Large intestine (tissue), 3 donors: ENCODE measurements at regions not wholly inside any gene's neighbourhood (a gene's known extent, or its start where the extent isn't known, plus 50 kb on each side); places are given as distances from the start of the nearest gene placed in this dataset.

Source experiments
- DNase-seq, 2 donors: peaks; one replicate each; pipeline versions ENCODE4 v3.0.0 to v3.0.0-alpha.2; 2013
- H3K27ac ChIP-seq: one replicate; pipeline ENCODE4 v1.5.1; 2013; ENCODE audit warnings: low read length
- H3K27me3 ChIP-seq: 2 replicates; pipeline ENCODE4 v1.6.1; 2013; ENCODE audit warnings: low read length; ENCODE audit not compliant: control insufficient read depth, insufficient read depth
- H3K36me3 ChIP-seq: 2 replicates; pipeline ENCODE4 v1.6.1; 2013; ENCODE audit warnings: low read length; ENCODE audit not compliant: control insufficient read depth, insufficient read depth
- H3K4me1 ChIP-seq: one replicate; pipeline ENCODE4 v1.6.1; 2013; ENCODE audit warnings: low read length; ENCODE audit not compliant: control insufficient read depth, insufficient read depth
- H3K4me3 ChIP-seq: one replicate; pipeline ENCODE4 v1.5.1; 2013; ENCODE audit warnings: low read length
- H3K9me3 ChIP-seq: one replicate; pipeline ENCODE4 v1.6.1; 2013; ENCODE audit warnings: mild to moderate bottlenecking, low read depth, low read length, moderate library complexity; ENCODE audit not compliant: control insufficient read depth
- WGBS: methylation state at CpG from one replicate; pipeline ENCODE4 v1.1.5; 2013; ENCODE audit warnings: low lambda C conversion rate; ENCODE audit not compliant: insufficient coverage; 5-methylcytosine and 5-hydroxymethylcytosine counted together

- no CpG with 5 or more reads among the region's 4 CpGs for WGBS
- no peaks in the 10 kb centered on the region for H3K36me3 ChIP-seq
- no peaks in the 10 kb centered on the region for H3K4me1 ChIP-seq
- DNase-seq: no peak
- no peaks in the 10 kb centered on the region for H3K27me3 ChIP-seq
- no peak overlapping the region for H3K4me3 ChIP-seq
- H3K9me3 ChIP-seq: peaks cover under 1% of the 10 kb centered on the region
- no peak overlapping the region for H3K27ac ChIP-seq
Observed at GRCh38 chr3:69605867-69606266, 133.4 kb upstream of the MITF start.

- Histone ChIP-seq H3K27me3 (no peaks in the 10 kb centered on the region), H3K4me3 (no peak overlapping the region), H3K27ac (no peak overlapping the region), H3K9me3 (peaks cover 3% of the 10 kb centered on the region), H3K36me3 (no peaks in the 10 kb centered on the region), H3K4me1 (no peaks in the 10 kb centered on the region)
- 100% methylated on average over 1 of the region's 8 CpGs for WGBS
- DNase-seq: no peak
Observed at GRCh38 chr3:69604735-69605450, 134.4 kb upstream of the MITF start.

- no peaks in the 10 kb centered on the region for H3K27me3 ChIP-seq
- H3K27ac ChIP-seq: no peak overlapping the region
- H3K4me3 ChIP-seq: no peak overlapping the region
- no peaks in the 10 kb centered on the region for H3K4me1 ChIP-seq
- H3K36me3 ChIP-seq: no peaks in the 10 kb centered on the region
- peaks cover 3% of the 10 kb centered on the region for H3K9me3 ChIP-seq
- WGBS: no CpG with 5 or more reads among the region's 4 CpGs
- no peak for DNase-seq
Observed at GRCh38 chr3:69602112-69602511, 137.2 kb upstream of the MITF start.

GRCh38 chr3:69594286-69594685 lies 145.0 kb upstream of the MITF start:
- no peak overlapping the region for H3K27ac ChIP-seq
- no peaks in the 10 kb centered on the region for H3K9me3 ChIP-seq
- H3K27me3 ChIP-seq: no peaks in the 10 kb centered on the region
- no peaks in the 10 kb centered on the region for H3K36me3 ChIP-seq
- WGBS: 100% methylated on average over 1 of the region's 2 CpGs
- no peaks in the 10 kb centered on the region for H3K4me1 ChIP-seq
- no peak for DNase-seq
- H3K4me3 ChIP-seq: no peak overlapping the region

GRCh38 chr3:69591164-69591736 lies 148.0 kb upstream of the MITF start:
- H3K4me3 ChIP-seq: no peak overlapping the region
- no peaks in the 10 kb centered on the region for H3K4me1 ChIP-seq
- no peaks in the 10 kb centered on the region for H3K27me3 ChIP-seq
- H3K36me3 ChIP-seq: no peaks in the 10 kb centered on the region
- no peak for DNase-seq
- 100% methylated on average over 3 of the region's 4 CpGs for WGBS
- H3K27ac ChIP-seq: no peak overlapping the region
- H3K9me3 ChIP-seq: no peaks in the 10 kb centered on the region

- H3K4me1 ChIP-seq: no peaks in the 10 kb centered on the region
- H3K4me3 ChIP-seq: no peak overlapping the region
- DNase-seq: no peak
- no peaks in the 10 kb centered on the region for H3K9me3 ChIP-seq
- no peak overlapping the region for H3K27ac ChIP-seq
- no peaks in the 10 kb centered on the region for H3K36me3 ChIP-seq
- no peaks in the 10 kb centered on the region for H3K27me3 ChIP-seq
Observed at GRCh38 chr3:69590111-69590510, 149.2 kb upstream of the MITF start.

GRCh38 chr3:69588170-69588569 lies 151.1 kb upstream of the MITF start:
- no peaks in the 10 kb centered on the region for H3K27me3 ChIP-seq
- no peaks in the 10 kb centered on the region for H3K36me3 ChIP-seq
- H3K4me1 ChIP-seq: no peaks in the 10 kb centered on the region
- no CpG with 5 or more reads among the region's 2 CpGs for WGBS
- no peaks in the 10 kb centered on the region for H3K9me3 ChIP-seq
- no peak for DNase-seq
- H3K27ac ChIP-seq: no peak overlapping the region
- H3K4me3 ChIP-seq: no peak overlapping the region

- no CpG with 5 or more reads among the region's 1 CpG for WGBS
- Histone ChIP-seq H3K36me3 (no peaks in the 10 kb centered on the region), H3K27ac (no peak overlapping the region), H3K27me3 (no peaks in the 10 kb centered on the region), H3K4me3 (no peak overlapping the region), H3K9me3 (no peaks in the 10 kb centered on the region), H3K4me1 (no peaks in the 10 kb centered on the region)
- DNase-seq: no peak
Observed at GRCh38 chr3:69585472-69585871, 153.8 kb upstream of the MITF start.

- WGBS: 100% methylated on average over 1 of the region's 4 CpGs
- Histone ChIP-seq H3K36me3 (no peaks in the 10 kb centered on the region), H3K27ac (no peak overlapping the region), H3K4me3 (no peak overlapping the region), H3K27me3 (no peaks in the 10 kb centered on the region), H3K4me1 (no peaks in the 10 kb centered on the region), H3K9me3 (no peaks in the 10 kb centered on the region)
- DNase-seq: no peak
Observed at GRCh38 chr3:69582044-69582443, 157.2 kb upstream of the MITF start.

- 90% methylated on average over 2 of the region's 8 CpGs for WGBS
- Histone ChIP-seq H3K27ac (no peak overlapping the region), H3K9me3 (no peaks in the 10 kb centered on the region), H3K4me1 (no peaks in the 10 kb centered on the region), H3K4me3 (no peak overlapping the region), H3K36me3 (no peaks in the 10 kb centered on the region), H3K27me3 (no peaks in the 10 kb centered on the region)
- DNase-seq: no peak
Observed at GRCh38 chr3:69579306-69580041, 159.8 kb upstream of the MITF start.
